ENCODE measurements at regions not wholly inside any gene's neighbourhood (a gene's known extent, or its start where the extent isn't known, plus 50 kb on each side); places are given as distances from the start of the nearest gene placed in this dataset.

- CTCF ChIA-PET = interaction anchor here (0.9 kb wide), 1 partner anchor 36 kb away, joined by 3 read pairs; no protein-coding TSS in a partner anchor
- Mint-ChIP-seq H3K27me3 (ENCODE audit: insufficient read depth, unreplicated experiment) (no peaks in the 10 kb centered on the region), H3K9me3 (ENCODE audit: unreplicated experiment) (peaks cover 8% of the 10 kb centered on the region), H3K36me3 (ENCODE audit: insufficient read depth, unreplicated experiment) (no peaks in the 10 kb centered on the region), H3K4me3 (ENCODE audit: unreplicated experiment) (no peak overlapping the region), H3K4me1 (ENCODE audit: insufficient read depth, unreplicated experiment) (no peaks in the 10 kb centered on the region), H3K27ac (ENCODE audit: low read depth, unreplicated experiment) (no peak overlapping the region)
- intact Hi-C loops (cut with micrococcal nuclease) = no loop called here
- no peak for DNase-seq (ENCODE audit: unreplicated experiment)
- no peak for TF ChIP-seq CTCF (IDR thresholded peaks at IDR 0.05; ENCODE audit: unreplicated experiment)
- BruUV-seq (replicated peaks) = no TSS peak
- POLR2A ChIA-PET = no interaction called here
Observed at GRCh38 chr19:30631033-30631370, 258.8 kb downstream of the ZNF536 start.

- no peak overlapping the region for H3K27ac Mint-ChIP-seq (ENCODE audit: low read depth, unreplicated experiment)
- DNase-seq (ENCODE audit: unreplicated experiment) = no peak
- no peaks in the 10 kb centered on the region for H3K36me3 Mint-ChIP-seq (ENCODE audit: insufficient read depth, unreplicated experiment)
- BruUV-seq (replicated peaks) = no TSS peak
- no peaks in the 10 kb centered on the region for H3K4me1 Mint-ChIP-seq (ENCODE audit: insufficient read depth, unreplicated experiment)
- intact Hi-C loops (cut with micrococcal nuclease) = no loop called here
- no peak overlapping the region for H3K4me3 Mint-ChIP-seq (ENCODE audit: unreplicated experiment)
- no peaks in the 10 kb centered on the region for H3K27me3 Mint-ChIP-seq (ENCODE audit: insufficient read depth, unreplicated experiment)
- peaks cover 8% of the 10 kb centered on the region for H3K9me3 Mint-ChIP-seq (ENCODE audit: unreplicated experiment)
- TF ChIP-seq CTCF (IDR thresholded peaks at IDR 0.05; ENCODE audit: unreplicated experiment) = no peak
- POLR2A ChIA-PET = no interaction called here
- CTCF ChIA-PET = interaction anchor here (0.6 kb wide), 2 partner anchors 136 to 236 kb away, joined by 3 read pairs; no protein-coding TSS in a partner anchor
Observed at GRCh38 chr19:30630289-30631032, 258.3 kb downstream of the ZNF536 start.

GRCh38 chr19:30629086-30629485 is 256.9 kb downstream of the ZNF536 start:
- ChIA-PET CTCF (no interaction called here), POLR2A (no interaction called here)
- H3K9me3 Mint-ChIP-seq (ENCODE audit: unreplicated experiment) = peaks cover 15% of the 10 kb centered on the region
- intact Hi-C loops (cut with micrococcal nuclease) = no loop called here
- DNase-seq (ENCODE audit: unreplicated experiment) = no peak
- TF ChIP-seq CTCF (IDR thresholded peaks at IDR 0.05; ENCODE audit: unreplicated experiment) = no peak
- no peak overlapping the region for H3K4me3 Mint-ChIP-seq (ENCODE audit: unreplicated experiment)
- no peaks in the 10 kb centered on the region for H3K36me3 Mint-ChIP-seq (ENCODE audit: insufficient read depth, unreplicated experiment)
- no peak overlapping the region for H3K27ac Mint-ChIP-seq (ENCODE audit: low read depth, unreplicated experiment)
- H3K27me3 Mint-ChIP-seq (ENCODE audit: insufficient read depth, unreplicated experiment) = no peaks in the 10 kb centered on the region
- H3K4me1 Mint-ChIP-seq (ENCODE audit: insufficient read depth, unreplicated experiment) = no peaks in the 10 kb centered on the region
- no TSS peak for BruUV-seq (replicated peaks)

- H3K4me1 Mint-ChIP-seq (ENCODE audit: insufficient read depth, unreplicated experiment) = no peaks in the 10 kb centered on the region
- H3K27ac Mint-ChIP-seq (ENCODE audit: low read depth, unreplicated experiment) = no peak overlapping the region
- H3K9me3 Mint-ChIP-seq (ENCODE audit: unreplicated experiment) = peaks cover 18% of the 10 kb centered on the region
- H3K36me3 Mint-ChIP-seq (ENCODE audit: insufficient read depth, unreplicated experiment) = no peaks in the 10 kb centered on the region
- ChIA-PET CTCF (interaction anchor here (0.7 to 0.9 kb wide), 3 partner anchors 20 to 177 kb away, joined by 3 to 6 read pairs (median 3); no protein-coding TSS in a partner anchor), POLR2A (no interaction called here)
- no TSS peak for BruUV-seq (replicated peaks)
- no peak for TF ChIP-seq CTCF (IDR thresholded peaks at IDR 0.05; ENCODE audit: unreplicated experiment)
- H3K27me3 Mint-ChIP-seq (ENCODE audit: insufficient read depth, unreplicated experiment) = no peaks in the 10 kb centered on the region
- intact Hi-C loops (cut with micrococcal nuclease) = no loop called here
- no peak for DNase-seq (ENCODE audit: unreplicated experiment)
- no peak overlapping the region for H3K4me3 Mint-ChIP-seq (ENCODE audit: unreplicated experiment)
Observed at GRCh38 chr19:30626626-30626966, 254.4 kb downstream of the ZNF536 start.
